GM10248 (cell line): ENCODE measurements at regions not wholly inside any gene's neighbourhood (a gene's known extent, or its start where the extent isn't known, plus 50 kb on each side); places are given as distances from the start of the nearest gene placed in this dataset.

Experiments
- CTCF ChIA-PET: fragments of 300-600 bp; sonication (Branson Sonifier 250); formaldehyde crosslinking; extraction: SDS; loops from one replicate; lab custom pipeline; 2021; ENCODE audit warnings: antibody characterized with exemption; lab: Yijun Ruan, JAX
- POLR2A ChIA-PET: fragments of 350-650 bp; sonication (Branson Sonifier 250); formaldehyde crosslinking; extraction: SDS; loops from one replicate; lab custom pipeline; 2020; ENCODE audit warnings: antibody characterized with exemption; lab: Yijun Ruan, JAX
- DNase-seq: peaks from one replicate; pipeline ENCODE4 v3.0.0; 2012; ENCODE audit errors: extremely low spot score
- TF ChIP-seq, protein P1 (sequence below): IDR thresholded peaks from 2 replicates; pipeline ENCODE4 v1.5.1; 2012; ENCODE audit warnings: mild to moderate bottlenecking, low read depth; ENCODE audit errors: extremely low read depth, missing control alignments, control extremely low read depth

DNA sequence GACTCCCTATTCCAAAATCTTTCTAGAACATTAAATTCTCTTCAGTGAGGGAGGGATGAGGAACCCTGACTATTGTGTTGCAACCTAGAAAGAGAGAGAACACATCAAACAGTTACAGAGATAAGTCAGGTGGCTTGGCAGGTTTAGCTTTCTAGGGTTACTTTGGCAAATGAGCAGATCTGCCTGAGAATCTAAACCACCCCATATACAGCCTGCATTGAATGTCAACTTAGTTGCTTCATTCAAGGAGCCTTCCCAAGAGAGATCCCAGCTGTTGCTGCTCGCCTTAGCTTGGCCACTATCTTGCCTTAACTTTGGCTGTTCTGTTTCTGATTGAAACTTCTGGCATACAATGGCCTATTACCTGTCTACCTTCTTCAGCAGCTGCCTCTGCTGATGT lies 74.7 kb upstream of the TCF21 start:
- TF ChIP-seq, protein P1, sequence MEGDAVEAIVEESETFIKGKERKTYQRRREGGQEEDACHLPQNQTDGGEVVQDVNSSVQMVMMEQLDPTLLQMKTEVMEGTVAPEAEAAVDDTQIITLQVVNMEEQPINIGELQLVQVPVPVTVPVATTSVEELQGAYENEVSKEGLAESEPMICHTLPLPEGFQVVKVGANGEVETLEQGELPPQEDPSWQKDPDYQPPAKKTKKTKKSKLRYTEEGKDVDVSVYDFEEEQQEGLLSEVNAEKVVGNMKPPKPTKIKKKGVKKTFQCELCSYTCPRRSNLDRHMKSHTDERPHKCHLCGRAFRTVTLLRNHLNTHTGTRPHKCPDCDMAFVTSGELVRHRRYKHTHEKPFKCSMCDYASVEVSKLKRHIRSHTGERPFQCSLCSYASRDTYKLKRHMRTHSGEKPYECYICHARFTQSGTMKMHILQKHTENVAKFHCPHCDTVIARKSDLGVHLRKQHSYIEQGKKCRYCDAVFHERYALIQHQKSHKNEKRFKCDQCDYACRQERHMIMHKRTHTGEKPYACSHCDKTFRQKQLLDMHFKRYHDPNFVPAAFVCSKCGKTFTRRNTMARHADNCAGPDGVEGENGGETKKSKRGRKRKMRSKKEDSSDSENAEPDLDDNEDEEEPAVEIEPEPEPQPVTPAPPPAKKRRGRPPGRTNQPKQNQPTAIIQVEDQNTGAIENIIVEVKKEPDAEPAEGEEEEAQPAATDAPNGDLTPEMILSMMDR, result no peak
- DNase-seq, result no peak
- POLR2A ChIA-PET, result no interaction called here
- CTCF ChIA-PET, result interaction anchor here (0.9 to 1.4 kb wide), 2 partner anchors 14 to 23 kb away, joined by 3 to 5 read pairs; no protein-coding TSS in a partner anchor

- TF ChIP-seq, protein P1, result no peak
- no peak for DNase-seq
- POLR2A ChIA-PET, result no interaction called here
- CTCF ChIA-PET, result interaction anchor here (1.4 kb wide), 1 partner anchor 22 kb away, joined by 5 read pairs; no protein-coding TSS in a partner anchor
Measured at GRCh38 chr6:133814797-133815196, 74.1 kb upstream of the TCF21 start.

DNA sequence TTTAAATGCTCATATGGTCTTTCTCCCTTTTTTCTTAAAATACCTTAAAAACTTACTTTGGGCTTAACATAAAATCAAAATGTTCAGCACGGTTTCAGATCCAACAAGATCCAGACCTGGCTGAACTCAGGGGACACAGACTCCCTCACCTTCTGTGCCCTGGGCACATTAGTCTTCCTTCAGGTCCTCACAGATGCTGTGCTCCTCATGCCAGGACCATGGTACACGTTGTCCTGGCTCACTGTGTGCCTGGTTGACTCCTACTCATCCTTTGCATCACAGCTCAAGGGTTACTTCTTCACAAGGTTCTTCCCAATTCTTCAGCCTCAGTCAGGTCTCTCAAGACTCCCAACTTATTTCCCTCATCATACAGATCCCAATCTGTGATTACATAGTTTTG lies 73.6 kb upstream of the TCF21 start:
- DNase-seq, result no peak
- ChIA-PET POLR2A (no interaction called here), CTCF (no interaction called here)
- TF ChIP-seq, protein P1, result no peak

GRCh38 chr6:133816171-133816570 lies 72.7 kb upstream of the TCF21 start:
- TF ChIP-seq, protein P1, result no peak
- no peak for DNase-seq
- ChIA-PET POLR2A (no interaction called here), CTCF (interaction anchor here (1.1 to 2.8 kb wide), 6 partner anchors 16 to 281 kb away, joined by 3 to 7 read pairs (median 4); no protein-coding TSS in a partner anchor)

DNA sequence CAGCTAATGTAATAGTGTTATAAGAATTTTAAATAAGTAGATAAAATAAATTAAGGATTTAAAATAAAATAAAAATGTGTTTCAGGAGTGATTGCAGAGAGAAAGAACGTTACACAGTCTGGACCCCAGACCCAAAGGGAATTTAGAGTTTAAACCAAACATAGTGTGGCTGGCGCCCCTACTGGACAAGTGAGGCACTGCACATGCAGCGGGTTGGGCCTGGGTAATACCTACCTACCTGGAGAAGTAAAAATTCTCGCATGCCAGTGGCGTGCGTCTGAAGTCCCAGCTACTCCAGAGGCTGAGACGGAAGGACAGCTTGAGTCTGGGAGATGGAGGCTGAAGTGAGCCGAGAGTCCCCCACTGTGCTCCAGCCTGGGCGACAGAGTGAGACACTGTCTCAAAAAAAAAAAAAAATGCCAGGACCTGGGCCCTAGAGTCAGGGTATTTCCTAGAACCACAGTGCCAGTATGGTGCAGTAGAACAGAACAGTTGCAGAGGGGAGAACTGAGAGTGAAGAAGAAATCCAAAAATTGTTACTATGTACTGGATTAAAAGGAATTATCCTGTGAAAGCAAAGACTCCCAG lies 71.4 kb upstream of the TCF21 start:
- ChIA-PET CTCF (interaction anchor here (1.3 to 2.8 kb wide), 6 partner anchors 17 to 280 kb away, joined by 3 to 7 read pairs (median 4); no protein-coding TSS in a partner anchor), POLR2A (no interaction called here)
- DNase-seq, result peak; percentile 23
- TF ChIP-seq, protein P1, result peak; percentile 64

- DNase-seq, result no peak
- ChIA-PET POLR2A (no interaction called here), CTCF (interaction anchor here (1.0 to 2.8 kb wide), 6 partner anchors 12 to 103 kb away, joined by 3 to 7 read pairs (median 5); no protein-coding TSS in a partner anchor)
- TF ChIP-seq, protein P1, result no peak
Measured at GRCh38 chr6:133818320-133818719, 70.6 kb upstream of the TCF21 start.
